ENCODE measurements at regions not wholly inside any gene's neighbourhood (a gene's known extent, or its start where the extent isn't known, plus 50 kb on each side); places are given as distances from the start of the nearest gene placed in this dataset.

GRCh38 chr14:80271389-80271788 is 60.1 kb upstream of the DIO2 start:
- intact Hi-C loops (cut with micrococcal nuclease; ENCODE audit: unreplicated experiment) = no loop called here
- H3K9me3 ChIP-seq (ENCODE audit: low read depth, low read length, poor library complexity, severe bottlenecking) = no peaks in the 10 kb centered on the region
- POLR2A ChIA-PET (ENCODE audit: low non-redundant PET) = interaction anchor here (0.6 kb wide), 1 partner anchor 1220 kb away, joined by 3 read pairs; no protein-coding TSS in a partner anchor
- no peak overlapping the region for H3K27ac ChIP-seq (ENCODE audit: low read depth, low read length, poor library complexity, severe bottlenecking)
- DNase-seq (ENCODE audit: low spot score) = no peak
- no TSS peak for BruUV-seq (replicated peaks)
- no peaks in the 10 kb centered on the region for H3K4me1 ChIP-seq (ENCODE audit: insufficient read depth, low read length, poor library complexity, severe bottlenecking)
- no peaks in the 10 kb centered on the region for H3K36me3 ChIP-seq (ENCODE audit: insufficient read depth, low read length, poor library complexity, severe bottlenecking)
- TF ChIP-seq CTCF (conservative IDR thresholded peaks at IDR 0.05; ENCODE audit: low read depth, low read length) (no peak), EZH2 (IDR thresholded peaks at IDR 0.05; ENCODE audit: borderline replicate concordance, low read depth, low read length, poor library complexity, severe bottlenecking) (no peak)
- no peak overlapping the region for H3K4me3 ChIP-seq (ENCODE audit: low read depth, low read length, poor library complexity, severe bottlenecking)
- CTCF ChIA-PET = no interaction called here
- H3K27me3 ChIP-seq (replicated peaks; ENCODE audit: insufficient read depth, low read depth, low read length, poor library complexity) = no peaks in the 10 kb centered on the region

GRCh38 chr14:80269353-80269925 is 58.1 kb upstream of the DIO2 start:
- Histone ChIP-seq H3K4me1 (ENCODE audit: insufficient read depth, low read length, poor library complexity, severe bottlenecking) (no peaks in the 10 kb centered on the region), H3K36me3 (ENCODE audit: insufficient read depth, low read length, poor library complexity, severe bottlenecking) (no peaks in the 10 kb centered on the region), H3K27me3 (replicated peaks; ENCODE audit: insufficient read depth, low read depth, low read length, poor library complexity) (no peaks in the 10 kb centered on the region), H3K27ac (ENCODE audit: low read depth, low read length, poor library complexity, severe bottlenecking) (no peak overlapping the region), H3K9me3 (ENCODE audit: low read depth, low read length, poor library complexity, severe bottlenecking) (no peaks in the 10 kb centered on the region), H3K4me3 (ENCODE audit: low read depth, low read length, poor library complexity, severe bottlenecking) (no peak overlapping the region)
- DNase-seq (ENCODE audit: low spot score) = no peak
- BruUV-seq (replicated peaks) = no TSS peak
- intact Hi-C loops (cut with micrococcal nuclease; ENCODE audit: unreplicated experiment) = no loop called here
- ChIA-PET POLR2A (ENCODE audit: low non-redundant PET) (no interaction called here), CTCF (no interaction called here)
- TF ChIP-seq CTCF (conservative IDR thresholded peaks at IDR 0.05; ENCODE audit: low read depth, low read length) = no peak
- TF ChIP-seq EZH2 (IDR thresholded peaks at IDR 0.05; ENCODE audit: borderline replicate concordance, low read depth, low read length, poor library complexity, severe bottlenecking) = no peak

GRCh38 chr14:80266930-80267329 is 55.6 kb upstream of the DIO2 start:
- TF ChIP-seq EZH2 (IDR thresholded peaks at IDR 0.05; ENCODE audit: borderline replicate concordance, low read depth, low read length, poor library complexity, severe bottlenecking) (no peak), CTCF (conservative IDR thresholded peaks at IDR 0.05; ENCODE audit: low read depth, low read length) (no peak)
- BruUV-seq (replicated peaks) = no TSS peak
- intact Hi-C loops (cut with micrococcal nuclease; ENCODE audit: unreplicated experiment) = no loop called here

More at GRCh38 chr14:80266930-80267329, 55.6 kb upstream of the DIO2 start:
- Histone ChIP-seq H3K9me3 (ENCODE audit: low read depth, low read length, poor library complexity, severe bottlenecking) (no peaks in the 10 kb centered on the region), H3K4me1 (ENCODE audit: insufficient read depth, low read length, poor library complexity, severe bottlenecking) (no peaks in the 10 kb centered on the region), H3K36me3 (ENCODE audit: insufficient read depth, low read length, poor library complexity, severe bottlenecking) (no peaks in the 10 kb centered on the region), H3K27me3 (replicated peaks; ENCODE audit: insufficient read depth, low read depth, low read length, poor library complexity) (no peaks in the 10 kb centered on the region), H3K27ac (ENCODE audit: low read depth, low read length, poor library complexity, severe bottlenecking) (no peak overlapping the region), H3K4me3 (ENCODE audit: low read depth, low read length, poor library complexity, severe bottlenecking) (no peak overlapping the region)
- DNase-seq (ENCODE audit: low spot score) = no peak
- ChIA-PET POLR2A (ENCODE audit: low non-redundant PET) (no interaction called here), CTCF (no interaction called here)
